Inflammatory macrophage treated with lipopolysaccharide for 1 hour (primary cell): ENCODE measurements at regions not wholly inside any gene's neighbourhood (a gene's known extent, or its start where the extent isn't known, plus 50 kb on each side); places are given as distances from the start of the nearest gene placed in this dataset.

Source experiments
- DNase-seq, 2 donors: peaks; one replicate each; pipeline ENCODE4 v3.0.0-alpha.2; 2020 to 2022

GRCh38 chr10:130570074-130570473, 433.9 kb downstream of the GLRX3 start:
- DNase-seq, result no peak

- DNase-seq, result no peak
These were observed 435.5 kb downstream of the GLRX3 start for GRCh38 chr10:130571674-130572073.

DNA sequence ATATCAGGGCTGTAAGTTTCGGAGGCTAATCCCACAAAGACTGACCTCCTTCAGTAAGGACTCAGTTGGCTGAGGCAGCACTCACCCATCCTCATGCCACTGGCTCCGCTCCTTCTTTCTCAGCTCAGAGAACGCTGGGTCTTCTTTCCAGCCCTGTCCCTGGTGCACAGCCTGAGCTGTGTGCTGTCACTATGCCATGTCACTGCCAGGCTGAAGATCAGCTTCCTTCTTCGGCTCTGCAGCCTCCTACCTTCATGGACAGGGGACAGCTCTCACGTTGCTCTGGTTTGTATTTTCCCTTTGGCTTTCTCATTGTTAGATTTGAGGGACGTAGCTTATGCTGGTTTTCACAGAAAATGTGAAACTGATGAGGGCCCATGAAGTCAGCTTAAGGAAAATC, 437.3 kb downstream of the GLRX3 start:
- DNase-seq, result no peak

- DNase-seq, result no peak
These were observed 439.6 kb downstream of the GLRX3 start for GRCh38 chr10:130575756-130576285.

GRCh38 chr10:130576427-130576826, 440.2 kb downstream of the GLRX3 start:
- DNase-seq, result no peak

GRCh38 chr10:130577039-130577438, 440.8 kb downstream of the GLRX3 start:
- no peak for DNase-seq

DNA sequence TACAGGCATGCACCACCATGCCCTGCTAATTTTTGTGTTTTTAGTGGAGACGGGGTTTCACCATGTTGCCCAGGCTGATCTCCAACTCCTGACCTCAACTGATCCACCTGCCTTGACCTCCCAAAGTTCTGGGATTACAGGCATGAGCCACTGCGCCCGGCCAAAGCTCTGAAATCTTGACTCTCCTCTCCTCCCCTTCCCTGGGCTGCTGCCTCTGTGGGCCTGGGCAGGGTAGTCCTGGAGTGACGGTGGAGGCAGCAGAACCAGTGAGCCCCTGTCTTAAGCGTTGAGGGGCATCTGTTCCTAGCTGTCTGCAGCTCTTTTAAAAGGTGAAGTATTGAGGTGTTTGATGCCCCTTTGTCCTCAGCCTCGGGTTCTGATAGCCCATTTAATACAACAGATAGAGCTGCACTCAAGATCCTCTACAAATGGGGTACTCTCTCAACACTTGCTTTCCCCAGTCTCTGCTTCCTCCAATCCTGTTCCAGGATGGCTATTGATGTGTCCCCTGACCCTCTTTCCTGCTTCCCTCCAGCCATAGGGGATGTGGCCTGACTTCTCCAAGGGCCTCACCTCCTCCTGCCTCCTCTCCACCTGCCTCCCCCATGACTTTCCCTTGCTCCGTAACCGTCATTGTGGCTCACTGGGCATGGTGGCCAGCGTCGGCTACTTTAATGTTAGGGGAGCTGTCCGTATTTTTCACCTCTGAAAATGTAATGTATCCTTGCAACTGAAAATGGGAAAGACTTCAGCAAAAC, 442.5 kb downstream of the GLRX3 start:
- DNase-seq, result no peak

DNA sequence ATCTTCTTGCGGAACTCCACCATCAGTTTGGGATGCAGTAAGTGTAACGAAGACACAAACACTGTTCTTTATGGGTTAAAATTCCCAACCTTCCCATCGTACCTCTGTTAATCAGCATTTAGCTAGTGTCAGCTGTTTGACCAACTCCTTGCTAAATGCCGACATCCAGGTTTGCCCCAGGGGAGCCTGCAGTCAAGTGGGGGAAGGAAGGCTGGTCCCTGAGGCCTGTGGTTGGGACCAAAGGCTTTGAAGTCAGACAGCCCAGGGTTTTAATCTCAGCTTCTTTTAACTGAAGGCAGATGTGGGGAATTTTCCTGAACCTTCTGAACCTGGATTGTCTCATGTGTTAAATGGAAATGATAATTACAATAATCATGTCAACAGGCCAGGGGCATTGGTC, 443.7 kb downstream of the GLRX3 start:
- DNase-seq, result no peak

DNA sequence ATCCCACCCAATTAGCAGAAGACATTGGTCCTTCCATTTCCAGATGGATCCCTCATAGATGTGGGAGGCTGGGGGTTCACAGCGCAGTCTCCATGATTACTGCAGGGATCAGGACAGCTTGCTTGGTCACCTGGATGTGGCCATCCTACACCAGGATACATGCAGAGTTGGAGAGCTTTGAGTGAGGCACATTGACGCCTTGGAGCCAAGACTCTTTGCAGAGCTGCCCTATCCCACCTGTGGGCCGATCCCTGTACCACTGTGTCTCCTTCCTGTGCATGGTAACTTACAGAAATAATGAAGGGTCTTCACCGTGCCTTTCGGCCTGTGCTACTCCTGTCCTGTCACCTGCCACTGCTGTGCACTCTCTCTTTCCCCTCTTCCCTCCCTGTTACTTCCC, 444.8 kb downstream of the GLRX3 start:
- DNase-seq, result no peak

DNA sequence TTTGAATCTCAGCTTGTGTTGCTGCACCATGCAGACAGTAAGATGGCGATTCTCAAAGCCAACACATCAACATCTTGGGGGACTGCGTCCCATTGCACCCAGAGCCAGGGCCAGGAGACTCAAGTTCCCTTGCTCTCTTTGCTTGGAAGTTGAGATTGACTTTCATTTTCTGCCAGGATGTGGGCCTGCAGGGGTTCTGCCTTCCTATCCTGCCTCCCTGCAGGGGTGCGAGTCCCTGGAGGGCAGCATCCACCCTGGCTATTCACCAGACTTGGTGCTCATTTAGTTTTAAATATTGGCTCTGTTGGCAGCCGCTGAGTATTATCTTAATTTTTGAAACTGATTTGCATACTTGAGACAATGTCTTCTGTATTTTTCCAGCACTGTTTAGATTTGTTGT, 451.5 kb downstream of the GLRX3 start:
- no peak for DNase-seq

GRCh38 chr10:130606001-130606405, 469.8 kb downstream of the GLRX3 start:
- no peak for DNase-seq

DNA sequence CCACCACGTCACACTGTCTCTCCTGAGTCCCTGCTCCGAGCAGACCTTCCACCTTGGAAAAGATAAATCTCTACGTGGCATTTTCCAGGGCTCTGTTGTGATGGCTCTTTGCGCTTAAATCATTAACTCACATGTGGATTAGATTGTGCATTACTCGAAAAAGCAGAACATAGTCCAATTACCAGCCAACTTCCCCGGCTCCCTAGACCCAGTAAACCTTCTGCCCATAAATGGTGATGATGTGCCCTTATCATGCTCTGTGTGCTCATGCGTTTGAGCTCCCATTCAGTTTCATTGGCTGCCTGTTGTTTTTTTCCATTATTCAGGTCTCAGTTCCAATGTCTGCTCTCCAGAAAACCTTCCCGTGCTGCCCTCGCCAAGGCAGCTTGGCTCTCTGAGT, 471.2 kb downstream of the GLRX3 start:
- DNase-seq, result no peak

DNA sequence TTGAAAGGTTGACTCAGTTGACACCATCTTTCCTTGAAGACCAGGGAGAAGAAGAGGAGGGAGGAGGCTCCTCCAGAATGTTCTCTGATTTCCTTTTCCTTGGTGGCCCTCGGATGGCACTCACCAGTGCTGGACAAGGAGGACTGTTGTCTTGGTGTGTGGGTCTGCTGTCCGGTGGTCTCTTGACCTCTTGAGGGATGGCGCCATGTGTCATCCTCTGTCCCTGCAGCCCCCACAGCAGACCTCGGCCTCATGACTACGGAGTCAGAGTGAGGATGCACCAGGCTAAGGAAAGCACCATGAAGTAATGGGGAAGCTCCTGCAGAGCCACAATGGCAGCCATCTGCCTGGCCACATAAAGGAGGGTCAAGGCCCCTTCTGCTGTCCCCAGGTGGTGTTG, 475.0 kb downstream of the GLRX3 start:
- no peak for DNase-seq

GRCh38 chr10:130615457-130615856, 479.3 kb downstream of the GLRX3 start:
- no peak for DNase-seq

GRCh38 chr10:130617985-130618384, 481.8 kb downstream of the GLRX3 start:
- no peak for DNase-seq

- no peak for DNase-seq
These were observed 482.5 kb downstream of the GLRX3 start for GRCh38 chr10:130618647-130619046.

DNA sequence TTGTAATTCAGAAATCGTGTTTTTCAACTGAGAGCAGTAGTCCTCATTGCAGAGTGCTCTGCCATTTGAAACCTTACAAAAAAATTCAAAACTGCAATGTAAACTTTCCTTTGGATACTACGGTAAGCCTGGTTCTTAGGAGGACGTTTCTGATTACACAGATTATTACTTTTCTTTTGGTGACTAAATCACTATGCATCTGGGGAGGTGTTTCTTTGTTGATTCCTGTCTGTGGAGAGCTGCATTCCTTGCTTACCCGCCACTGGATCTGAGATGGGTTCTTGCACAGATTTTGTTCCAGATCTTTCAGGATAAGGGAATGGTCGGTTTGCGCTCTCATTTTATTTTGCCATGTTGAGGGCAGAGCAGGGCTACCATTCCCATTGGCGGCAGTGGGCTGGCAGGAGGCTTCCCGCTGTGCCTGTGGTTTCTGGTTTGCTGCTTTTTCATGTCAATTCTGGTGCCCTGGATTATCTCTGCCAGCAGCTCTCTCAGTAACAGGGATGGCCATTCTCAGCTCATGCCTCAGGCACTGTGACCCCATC, 485.1 kb downstream of the GLRX3 start:
- no peak for DNase-seq

GRCh38 chr10:130623680-130624267, 487.6 kb downstream of the GLRX3 start:
- DNase-seq, result no peak

- no peak for DNase-seq
These were observed 491.3 kb downstream of the GLRX3 start for GRCh38 chr10:130627346-130628045.

- DNase-seq, result peak; percentile 48 to 59
These were observed 493.9 kb downstream of the GLRX3 start for GRCh38 chr10:130630135-130630534.

DNA sequence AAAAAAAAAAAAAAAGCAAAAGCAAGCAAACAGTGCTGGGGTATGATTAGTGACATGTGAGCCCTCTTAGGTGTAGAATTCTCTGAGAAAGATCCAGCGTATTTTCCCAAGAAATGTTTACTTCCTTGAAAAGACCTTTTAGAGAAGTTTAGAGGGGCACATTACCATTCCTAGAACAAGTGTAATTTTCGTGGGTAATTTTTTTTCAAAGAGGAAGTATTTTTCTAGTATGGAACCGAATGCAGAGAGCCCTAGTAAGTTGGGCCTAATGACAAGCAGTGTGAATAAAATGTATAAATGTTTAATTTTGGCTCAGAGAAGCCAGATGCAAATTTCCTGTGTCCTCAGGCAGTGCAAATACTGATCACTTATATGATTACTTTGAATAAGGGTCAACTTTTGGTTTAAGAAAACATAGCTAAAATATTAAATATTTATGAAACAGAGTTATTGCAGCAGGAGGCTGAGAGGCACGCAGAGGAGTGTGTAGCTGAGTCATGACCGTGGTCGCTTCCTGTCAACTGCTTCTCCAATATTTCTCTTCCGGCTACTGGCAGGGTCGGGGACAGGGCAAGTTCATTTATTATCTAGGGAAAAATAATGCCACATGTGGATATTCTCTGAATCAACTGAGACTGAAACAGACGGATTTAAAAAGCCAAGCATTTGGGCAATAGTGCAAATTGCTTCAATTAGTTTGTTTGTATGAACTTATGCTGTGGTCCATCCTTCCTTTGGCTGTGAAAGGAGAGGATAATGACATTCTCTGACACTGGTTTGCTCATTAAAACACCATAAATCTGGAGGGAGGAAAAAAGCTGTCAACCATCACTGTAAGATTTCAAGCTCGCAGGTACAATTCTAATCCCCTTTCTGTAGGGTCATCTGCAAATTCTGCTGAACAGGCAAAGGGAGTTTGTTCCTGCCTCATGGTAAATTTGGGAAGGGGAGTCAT, 495.2 kb downstream of the GLRX3 start:
- DNase-seq, result peak; percentile 69 to 84

- DNase-seq, result peak; percentile 34 to 46
These were observed 498.6 kb downstream of the GLRX3 start for GRCh38 chr10:130634816-130635215.
